Endothelial cell of umbilical vein (primary cell): ENCODE measurements at regions not wholly inside any gene's neighbourhood (a gene's known extent, or its start where the extent isn't known, plus 50 kb on each side); places are given as distances from the start of the nearest gene placed in this dataset.

Experiments
- BruUV-seq: library from RNA; stranded (reverse); fragments of 400-500 nt; replicated peaks from 2 replicates; lab custom pipeline; 2021; lab: Mats Ljungman, UMichigan
- CTCF ChIA-PET: fragments of 300-600, 350-600 bp; sonication (Branson Sonifier 250); formaldehyde crosslinking; loops from one replicate; lab custom pipeline; 2021; ENCODE audit warnings: antibody characterized with exemption, inconsistent platforms; lab: Charles Lee
- POLR2A ChIA-PET: fragments of 300-600, 350-600 bp; sonication (Branson Sonifier 250); formaldehyde crosslinking; loops from one replicate; lab custom pipeline; 2021; ENCODE audit warnings: antibody characterized with exemption, inconsistent platforms; lab: Charles Lee
- DNase-seq: peaks from one replicate; pipeline ENCODE4 v3.0.0-alpha.2; 2011; ENCODE audit warnings: low read depth, low spot score
- FAIRE-seq: peaks from 2 replicates; lab custom pipeline; 2011; peaks lifted over from hg19 to GRCh38; lab: Jason Lieb, UNC
- H2AFZ ChIP-seq: 2 replicates; pipeline ENCODE4 v1.6.0; 2012; ENCODE audit warnings: low read depth, low read length, control low read depth, inconsistent platforms
- H3K27ac ChIP-seq: 2 replicates; pipeline ENCODE4 v1.5.1; 2011; ENCODE audit warnings: low read depth, mild to moderate bottlenecking, control low read depth, low read length, moderate library complexity; ENCODE audit not compliant: insufficient read depth
- H3K27me3 ChIP-seq, 2 experiments: 2 replicates each; pipeline versions ENCODE4 v1.6.0 to v1.6.1; 2011; ENCODE audit warnings: low read length in 2 of 2, mixed read lengths in 1 of 2; ENCODE audit not compliant: control insufficient read depth in 2 of 2, insufficient read depth in 2 of 2
- H3K36me3 ChIP-seq, 2 experiments: 2 replicates in 1 of 2; 3 replicates in 1 of 2; pipeline ENCODE4 v1.5.1; 2011; ENCODE audit warnings: low read length in 2 of 2, mild to moderate bottlenecking in 1 of 2, moderate library complexity in 1 of 2; ENCODE audit not compliant: control insufficient read depth in 2 of 2, insufficient read depth in 2 of 2; ENCODE audit errors: extremely low read depth in 1 of 2
- H3K4me1 ChIP-seq: 3 replicates; pipeline ENCODE4 v1.5.1; 2011; ENCODE audit warnings: mild to moderate bottlenecking, low read length; ENCODE audit not compliant: control insufficient read depth, insufficient read depth; ENCODE audit errors: extremely low read depth
- H3K4me2 ChIP-seq: 2 replicates; pipeline ENCODE4 v1.6.1; 2011; ENCODE audit warnings: low read length, control low read depth, mixed read lengths; ENCODE audit not compliant: insufficient read depth
- H3K4me3 ChIP-seq, 3 experiments: fragments of 200-600 bp in 1 of 3; sonication (generic), shearing (Covaris generic) in 1 of 3; replicated peaks in 1 of 3; 2 replicates each; pipeline ENCODE4 v1.5.1; 2011 to 2016; ENCODE audit warnings: control low read depth in 3 of 3, low read length in 3 of 3, mild to moderate bottlenecking in 2 of 3, inconsistent platforms in 1 of 3, low read depth in 1 of 3, moderate library complexity in 1 of 3; ENCODE audit not compliant: insufficient read depth in 1 of 3
- H3K79me2 ChIP-seq: 2 replicates; pipeline ENCODE4 v1.6.0; 2012; ENCODE audit warnings: low read length, inconsistent platforms; ENCODE audit not compliant: control insufficient read depth, insufficient read depth
- H3K9ac ChIP-seq: replicated peaks from 2 replicates; pipeline ENCODE3; 2011; ENCODE audit warnings: low read length, control low read depth; ENCODE audit not compliant: insufficient read depth; ENCODE audit errors: extremely low read depth
- H3K9me1 ChIP-seq: replicated peaks from 3 replicates; pipeline ENCODE4 v1.6.0; 2011; ENCODE audit warnings: mild to moderate bottlenecking, low read length; ENCODE audit not compliant: control insufficient read depth, insufficient read depth; ENCODE audit errors: extremely low read depth
- H3K9me3 ChIP-seq: replicated peaks from 2 replicates; pipeline ENCODE4 v1.5.1; 2012; ENCODE audit warnings: low read length, inconsistent platforms; ENCODE audit not compliant: control insufficient read depth, insufficient read depth
- H4K20me1 ChIP-seq: replicated peaks from 2 replicates; pipeline ENCODE3; 2011; ENCODE audit warnings: mild to moderate bottlenecking, low read length; ENCODE audit not compliant: control insufficient read depth, insufficient read depth; ENCODE audit errors: extremely low read depth
- CTCF ChIP-seq, 2 donors: IDR thresholded peaks; 1 replicate in 1 of 2; 2 replicates in 1 of 2; pipeline ENCODE4 v1.5.1; 2011; ENCODE audit warnings: low read length in 2 of 2, mild to moderate bottlenecking in 2 of 2, moderate library complexity in 2 of 2, control low read depth in 1 of 2, inconsistent platforms in 1 of 2, low read depth in 1 of 2; ENCODE audit not compliant: insufficient read depth in 1 of 2; ENCODE audit errors: extremely low read depth in 1 of 2
- EZH2 ChIP-seq: IDR thresholded peaks from 2 replicates; pipeline ENCODE4 v1.6.1; 2012; ENCODE audit warnings: borderline replicate concordance, low read depth, mild to moderate bottlenecking, moderate library complexity, low read length, inconsistent platforms; ENCODE audit not compliant: severe bottlenecking
- FOS ChIP-seq: IDR thresholded peaks from 2 replicates; pipeline ENCODE4 v1.6.1; 2011; ENCODE audit warnings: mild to moderate bottlenecking, low read length, moderate library complexity, borderline replicate concordance; ENCODE audit not compliant: insufficient read depth
- GATA2 ChIP-seq: IDR thresholded peaks from 2 replicates; pipeline ENCODE4 v1.7.0; 2011; ENCODE audit warnings: low read depth, mild to moderate bottlenecking, moderate library complexity, mixed read lengths, low read length; ENCODE audit not compliant: insufficient read length, insufficient read depth
- JUN ChIP-seq: IDR thresholded peaks from 2 replicates; pipeline ENCODE4 v1.6.1; 2011; ENCODE audit warnings: borderline replicate concordance, low read depth; ENCODE audit not compliant: insufficient read length, insufficient read depth
- MAX ChIP-seq: IDR thresholded peaks from 2 replicates; pipeline ENCODE4 v1.6.1; 2011; ENCODE audit not compliant: insufficient read depth, insufficient read length
- MYC ChIP-seq: IDR thresholded peaks from one replicate; pipeline ENCODE4 v1.6.1; 2011; ENCODE audit warnings: mild to moderate bottlenecking, low read depth, low read length
- POLR2A ChIP-seq: IDR thresholded peaks from 2 replicates; pipeline ENCODE4 v1.6.1; 2012; ENCODE audit warnings: low read depth, mild to moderate bottlenecking, control low read depth, low read length
- POLR2AphosphoS5 ChIP-seq: IDR thresholded peaks from 2 replicates; pipeline ENCODE4 v1.6.1; 2012; ENCODE audit warnings: low read depth, mild to moderate bottlenecking, control low read depth, low read length, moderate library complexity; ENCODE audit not compliant: insufficient read depth
- dilution Hi-C: fragments of 300-500 bp; cut with MboI; formaldehyde crosslinking; loops from one replicate; pipeline ENCODE4 v1.15.0; 2019; ENCODE audit warnings: low sequenced_read_pairs; ENCODE audit not compliant: extremely low pct_ligation_motif_present
- intact Hi-C: fragments of 100-400 bp; cut with micrococcal nuclease; formaldehyde crosslinking; loops from one replicate; pipeline ENCODE4 v1.10.0; 2022

- Histone ChIP-seq H3K9ac (no peak overlapping the region), H3K79me2 (no peaks in the 10 kb centered on the region), H4K20me1 (no peaks in the 10 kb centered on the region), H3K4me2 (no peak overlapping the region), H3K4me3 (no peak overlapping the region), H3K9me3 (no peaks in the 10 kb centered on the region), H3K4me1 (no peaks in the 10 kb centered on the region), H3K27ac (no peak overlapping the region), H3K9me1 (no peaks in the 10 kb centered on the region), H3K27me3 (no peaks in the 10 kb centered on the region), H3K36me3 (no peaks in the 10 kb centered on the region), H2AFZ (no peak overlapping the region)
- no peak for FAIRE-seq
- ChIA-PET CTCF (no interaction called here), POLR2A (no interaction called here)
- dilution Hi-C loops, result no loop called here
- BruUV-seq, result no TSS peak
- intact Hi-C loops, result no loop called here
- TF ChIP-seq MAX (no peak), POLR2A (no peak), POLR2AphosphoS5 (no peak), CTCF (IDR thresholded peaks at IDR 0.05; ENCODE audit: extremely low read depth in 1 of 2, insufficient read depth in 1 of 2, low read depth in 1 of 2, low read length in 2 of 2) (no peak), FOS (no peak), GATA2 (no peak), EZH2 (no peak), MYC (no peak), JUN (no peak)
- no peak for DNase-seq
Measured at GRCh38 chr2:41482659-41483058, 565.2 kb upstream of the PKDCC start.
